GM13976 (cell line): ENCODE measurements at regions not wholly inside any gene's neighbourhood (a gene's known extent, or its start where the extent isn't known, plus 50 kb on each side); places are given as distances from the start of the nearest gene placed in this dataset.

Source experiments
- DNase-seq: peaks from one replicate; pipeline ENCODE4 v3.0.0; 2012; ENCODE audit warnings: low spot score
- in situ Hi-C: fragments of 300-500 bp; cut with MboI; formaldehyde crosslinking; loops from one replicate; pipeline ENCODE4 v1.12.0; 2022; ENCODE audit warnings: low sequenced_read_pairs, mixed read lengths, inconsistent platforms; ENCODE audit not compliant: unreplicated experiment
- TF ChIP-seq, protein P1 (sequence below): IDR thresholded peaks from 2 replicates; pipeline ENCODE4 v1.5.1; 2012; ENCODE audit warnings: borderline replicate concordance, mild to moderate bottlenecking; ENCODE audit not compliant: insufficient read depth; ENCODE audit errors: extremely low read depth, missing control alignments, control extremely low read depth

DNA sequence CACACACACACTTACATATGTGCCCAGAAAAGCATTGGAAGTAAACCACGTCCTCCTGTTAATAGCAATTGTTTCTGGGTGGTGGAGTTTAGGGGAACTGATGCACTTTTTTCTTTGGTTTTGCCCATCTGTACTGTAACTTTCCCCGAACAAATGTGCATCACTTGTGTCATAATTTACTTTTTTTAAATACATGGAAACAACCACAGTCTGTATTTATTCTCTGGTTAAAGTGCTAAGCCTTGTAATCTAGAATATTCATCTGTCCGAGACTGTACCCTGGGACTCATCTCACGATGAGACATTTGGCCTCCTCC, 61.5 kb upstream of the CD93 start:
- in situ Hi-C loops: no loop called here
- no peak for DNase-seq
- TF ChIP-seq, protein P1, sequence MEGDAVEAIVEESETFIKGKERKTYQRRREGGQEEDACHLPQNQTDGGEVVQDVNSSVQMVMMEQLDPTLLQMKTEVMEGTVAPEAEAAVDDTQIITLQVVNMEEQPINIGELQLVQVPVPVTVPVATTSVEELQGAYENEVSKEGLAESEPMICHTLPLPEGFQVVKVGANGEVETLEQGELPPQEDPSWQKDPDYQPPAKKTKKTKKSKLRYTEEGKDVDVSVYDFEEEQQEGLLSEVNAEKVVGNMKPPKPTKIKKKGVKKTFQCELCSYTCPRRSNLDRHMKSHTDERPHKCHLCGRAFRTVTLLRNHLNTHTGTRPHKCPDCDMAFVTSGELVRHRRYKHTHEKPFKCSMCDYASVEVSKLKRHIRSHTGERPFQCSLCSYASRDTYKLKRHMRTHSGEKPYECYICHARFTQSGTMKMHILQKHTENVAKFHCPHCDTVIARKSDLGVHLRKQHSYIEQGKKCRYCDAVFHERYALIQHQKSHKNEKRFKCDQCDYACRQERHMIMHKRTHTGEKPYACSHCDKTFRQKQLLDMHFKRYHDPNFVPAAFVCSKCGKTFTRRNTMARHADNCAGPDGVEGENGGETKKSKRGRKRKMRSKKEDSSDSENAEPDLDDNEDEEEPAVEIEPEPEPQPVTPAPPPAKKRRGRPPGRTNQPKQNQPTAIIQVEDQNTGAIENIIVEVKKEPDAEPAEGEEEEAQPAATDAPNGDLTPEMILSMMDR: no peak

DNA sequence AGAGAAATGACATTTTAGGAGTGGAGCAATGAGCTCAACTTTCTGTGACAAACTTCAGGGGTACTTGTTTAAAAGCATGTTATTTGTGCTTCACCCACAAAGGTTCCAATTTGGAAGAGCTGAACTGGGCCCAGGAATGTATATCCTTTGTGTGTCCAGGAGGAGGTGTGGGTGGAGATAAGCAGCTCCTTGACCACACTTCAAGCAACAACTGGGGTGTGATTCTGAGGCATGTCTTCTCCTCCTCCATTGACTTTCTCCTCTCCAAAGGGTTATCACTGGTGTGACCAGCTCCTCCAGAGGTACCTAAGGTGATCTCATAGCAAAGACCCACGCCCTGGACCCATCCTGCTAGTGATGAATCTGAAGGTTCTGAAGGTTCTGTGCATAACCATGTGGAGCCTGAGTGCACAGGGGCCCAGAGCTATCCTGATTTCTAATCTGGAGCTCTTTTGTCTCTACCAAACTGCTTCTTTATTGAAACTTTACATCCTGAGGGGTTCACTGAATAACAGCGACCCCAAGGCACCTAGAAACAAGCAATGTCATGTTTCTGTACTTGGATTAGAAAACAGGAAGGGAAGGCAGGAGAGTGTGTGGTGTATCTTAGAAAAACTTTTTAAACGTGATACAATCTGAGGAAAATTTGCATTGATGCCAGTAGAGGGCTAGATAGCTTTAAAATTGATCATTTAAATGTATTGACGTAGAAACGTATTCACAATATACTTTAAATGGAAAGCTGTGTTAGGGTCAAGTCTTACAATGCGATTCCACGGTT, 60.9 kb upstream of the CD93 start:
- in situ Hi-C loops: no loop called here
- TF ChIP-seq, protein P1: no peak
- DNase-seq: no peak

DNA sequence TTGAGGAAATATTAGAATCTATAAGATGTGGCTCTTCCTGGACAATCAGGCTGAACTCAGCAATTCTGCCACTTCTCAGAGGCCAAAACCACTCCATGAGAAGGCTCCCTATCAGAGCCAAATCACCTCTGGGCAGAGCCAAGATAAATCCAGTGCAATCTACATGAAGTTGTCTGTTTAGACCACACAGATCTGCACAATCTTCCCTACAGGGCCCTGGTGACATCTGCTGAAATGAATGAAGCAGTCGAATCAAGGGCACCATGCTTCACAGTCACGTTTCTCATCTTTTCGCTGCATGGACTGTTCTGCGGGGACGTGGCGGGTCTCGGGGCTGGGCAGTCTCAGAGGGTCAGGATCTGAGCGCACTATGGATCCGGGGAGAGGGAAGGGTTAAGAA, 60.1 kb upstream of the CD93 start:
- in situ Hi-C loops: no loop called here
- no peak for DNase-seq
- TF ChIP-seq, protein P1: no peak

DNA sequence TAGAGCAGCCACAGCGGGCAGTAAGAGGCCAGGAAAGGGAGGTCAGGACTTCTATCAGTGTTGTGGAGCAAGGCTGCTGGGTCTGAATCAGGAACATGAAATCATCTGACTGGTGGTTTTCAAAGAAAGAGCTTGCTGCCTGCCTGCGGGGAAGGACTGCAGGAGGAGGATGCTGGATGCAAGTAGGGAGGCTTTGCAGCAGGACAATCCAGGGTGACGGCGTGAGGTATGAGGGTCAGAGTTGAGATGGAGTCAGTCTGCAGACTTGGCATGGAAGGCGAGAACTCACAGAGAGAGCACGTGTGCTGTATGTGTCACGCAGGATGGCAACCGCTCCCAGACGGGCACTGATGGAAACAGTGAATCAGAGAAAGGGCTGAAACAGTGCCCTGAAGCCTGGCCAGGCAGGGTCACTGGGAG, 59.2 kb upstream of the CD93 start:
- TF ChIP-seq, protein P1: no peak
- DNase-seq: no peak
- in situ Hi-C loops: no loop called here

DNA sequence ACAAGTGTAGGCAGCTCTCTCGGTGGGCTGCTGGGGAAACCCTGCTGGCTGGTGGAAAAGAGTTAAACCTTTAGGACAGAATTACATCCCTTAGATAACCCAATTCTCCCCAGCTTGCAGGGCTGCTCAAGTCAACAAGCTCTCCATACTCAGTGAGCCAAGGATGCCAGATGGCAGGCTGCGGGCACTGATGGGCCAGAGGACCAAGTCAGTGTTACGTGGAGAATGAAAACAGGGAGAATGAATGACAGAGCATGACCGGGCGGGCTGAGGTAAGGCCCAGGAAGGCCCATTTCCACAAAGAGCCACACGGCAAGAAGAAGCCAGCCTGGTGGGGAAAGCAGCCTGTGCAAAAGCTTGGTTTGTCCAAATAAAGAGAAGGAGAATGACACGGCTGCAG, 58.7 kb upstream of the CD93 start:
- TF ChIP-seq, protein P1: no peak
- no peak for DNase-seq
- in situ Hi-C loops: no loop called here

DNA sequence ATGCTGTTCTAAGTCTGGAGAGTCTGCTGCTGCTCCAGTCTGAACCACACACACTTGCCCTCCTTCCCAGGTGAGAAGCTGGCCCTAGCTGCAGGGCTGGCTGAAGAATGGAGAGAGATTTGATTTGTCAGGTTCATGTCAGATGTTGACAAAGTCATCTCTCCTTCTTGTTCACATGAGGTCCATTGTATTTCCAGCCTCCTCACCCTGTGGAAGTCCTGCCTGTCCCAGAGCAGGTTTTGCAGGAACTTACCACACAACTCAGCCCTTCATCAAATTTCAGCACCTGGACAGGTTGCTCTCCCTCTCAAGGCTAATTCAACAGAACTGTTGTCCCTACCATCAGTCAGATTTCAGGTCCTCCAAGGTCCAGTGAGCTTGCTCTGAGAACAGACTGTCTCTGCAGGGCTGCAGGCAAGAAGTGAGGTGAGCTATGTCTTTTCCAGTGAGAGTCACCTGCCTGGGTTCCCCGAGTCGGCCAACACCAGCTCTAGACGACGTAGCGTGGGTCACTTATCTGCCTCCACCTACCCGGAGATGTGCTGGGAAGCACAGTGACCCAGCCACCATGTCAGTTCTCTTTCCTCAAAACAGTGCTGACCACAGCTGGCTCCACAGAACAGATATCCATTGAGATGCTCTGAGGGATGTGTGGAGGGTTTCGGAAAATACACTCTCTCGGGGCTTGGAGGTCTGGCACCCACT, 58.0 kb upstream of the CD93 start:
- in situ Hi-C loops: no loop called here
- no peak for DNase-seq
- TF ChIP-seq, protein P1: no peak
